Amniotic stem cell (primary cell): ENCODE measurements at regions not wholly inside any gene's neighbourhood (a gene's known extent, or its start where the extent isn't known, plus 50 kb on each side); places are given as distances from the start of the nearest gene placed in this dataset.

ENCODE experiments used
- DNase-seq: peaks from one replicate; lab custom pipeline; 2025; lab: John Stamatoyannopoulos, UW

- no peak for DNase-seq
These were observed 266.0 kb upstream of the PTGER4 start for GRCh38 chr5:40413743-40414142.

- DNase-seq, result no peak
These were observed 266.9 kb upstream of the PTGER4 start for GRCh38 chr5:40412771-40413170.

- DNase-seq, result no peak
These were observed 268.6 kb upstream of the PTGER4 start for GRCh38 chr5:40410964-40411635.

DNA sequence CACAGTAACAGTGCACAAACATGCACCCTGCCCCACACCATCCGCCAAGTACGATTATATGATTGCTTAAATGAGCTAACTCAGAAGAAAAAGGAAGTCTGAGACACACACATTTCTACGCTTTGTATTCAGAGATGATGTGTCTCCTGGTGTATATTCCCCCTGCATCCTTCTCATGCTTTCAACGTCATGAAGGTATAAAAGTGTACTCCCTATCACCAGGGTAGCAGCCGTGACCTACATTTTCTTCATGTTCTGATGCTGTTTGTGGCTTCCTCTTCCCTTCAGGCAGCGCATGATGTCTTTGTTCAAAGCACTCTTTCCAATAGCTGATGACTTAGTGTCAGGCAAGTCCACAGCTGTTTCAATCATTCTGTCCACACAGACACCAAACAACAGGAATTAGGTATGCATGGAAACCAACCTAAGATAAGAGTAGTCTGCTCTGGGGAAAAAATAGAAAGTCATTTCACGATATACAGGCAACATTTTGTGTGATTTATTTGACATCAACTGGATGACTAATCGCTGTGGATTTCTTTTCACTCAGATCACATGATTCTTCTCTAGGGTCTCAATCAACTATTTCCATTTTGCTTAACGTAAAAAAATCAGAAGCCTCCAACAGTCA is 269.4 kb upstream of the PTGER4 start:
- no peak for DNase-seq

GRCh38 chr5:40409601-40410000 is 270.1 kb upstream of the PTGER4 start:
- no peak for DNase-seq

GRCh38 chr5:40406741-40407211 is 272.9 kb upstream of the PTGER4 start:
- DNase-seq, result no peak

GRCh38 chr5:40405996-40406740 is 273.5 kb upstream of the PTGER4 start:
- DNase-seq, result no peak

DNA sequence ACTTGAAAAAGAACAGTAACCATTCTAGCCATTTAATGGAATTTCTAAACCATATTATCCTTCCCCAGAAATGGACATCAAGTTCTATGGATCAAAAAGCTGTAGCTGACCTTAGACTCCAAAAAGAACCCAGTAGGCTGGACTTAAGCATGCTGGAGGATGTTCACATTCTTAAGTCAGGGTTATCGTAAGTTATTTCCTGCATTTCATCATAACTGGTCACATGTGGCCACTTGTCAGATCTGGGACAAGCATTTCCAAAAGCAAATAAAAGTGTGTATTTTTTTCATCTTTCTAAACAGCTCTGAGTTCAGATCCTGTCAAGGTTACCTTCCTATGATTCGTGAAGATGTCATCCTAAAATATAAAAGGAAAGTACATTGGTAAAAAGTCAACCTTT is 274.5 kb upstream of the PTGER4 start:
- DNase-seq, result no peak

DNA sequence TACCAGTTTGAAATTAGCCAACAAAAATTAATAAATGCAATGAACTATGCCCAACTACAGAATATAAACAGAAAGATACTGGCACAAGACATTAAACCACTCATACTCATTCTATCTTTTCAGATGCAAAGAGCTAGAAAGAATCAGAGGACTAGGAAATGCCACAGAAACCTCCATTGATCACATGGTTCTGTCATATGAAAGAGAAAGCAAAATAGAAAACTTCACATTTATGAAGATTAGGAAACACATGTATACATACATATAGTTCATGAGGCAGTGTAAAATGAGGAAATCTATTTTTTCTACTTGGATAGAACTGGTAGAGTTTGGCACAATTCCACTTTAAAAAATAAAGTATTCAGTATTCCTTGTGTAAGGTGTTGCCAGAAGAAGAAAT is 275.1 kb upstream of the PTGER4 start:
- no peak for DNase-seq

- DNase-seq, result no peak
These were observed 277.7 kb upstream of the PTGER4 start for GRCh38 chr5:40402007-40402364.

DNA sequence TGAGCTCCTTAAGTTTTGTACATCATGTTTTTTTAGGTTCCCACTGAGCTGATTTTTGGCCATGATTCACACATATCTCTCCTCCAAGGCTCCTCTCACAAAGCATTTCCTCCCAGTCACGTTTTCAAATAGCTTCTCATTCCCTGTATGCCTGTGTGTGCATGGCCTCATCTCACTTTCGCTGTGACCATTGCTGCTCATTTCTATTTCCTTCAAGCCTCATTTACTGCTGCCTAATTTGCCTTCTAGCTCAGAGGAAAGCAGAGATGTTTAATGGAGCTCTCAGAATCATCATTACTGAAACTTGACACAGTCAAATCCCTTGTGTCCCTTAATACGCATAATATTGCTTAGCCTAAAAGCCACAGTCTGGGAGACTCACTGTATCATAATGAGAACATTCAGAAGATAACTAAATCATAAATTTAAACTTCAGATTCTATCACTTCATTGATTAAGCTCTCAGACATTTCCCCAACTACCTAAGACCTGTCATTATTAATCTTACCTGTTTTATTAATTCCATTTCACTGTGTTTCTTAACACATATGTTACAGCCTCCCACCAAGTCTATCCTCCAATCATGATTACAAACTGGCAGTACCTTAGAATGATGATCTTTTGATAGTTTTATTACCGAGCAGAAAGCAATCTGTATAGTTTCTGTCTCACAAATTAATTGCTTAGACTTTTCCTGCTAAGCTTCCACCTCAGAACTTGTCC is 278.3 kb upstream of the PTGER4 start:
- DNase-seq, result no peak

GRCh38 chr5:40400245-40400644 is 279.5 kb upstream of the PTGER4 start:
- no peak for DNase-seq

- no peak for DNase-seq
These were observed 280.4 kb upstream of the PTGER4 start for GRCh38 chr5:40399349-40399748.

GRCh38 chr5:40397976-40398375 is 281.7 kb upstream of the PTGER4 start:
- DNase-seq, result no peak

DNA sequence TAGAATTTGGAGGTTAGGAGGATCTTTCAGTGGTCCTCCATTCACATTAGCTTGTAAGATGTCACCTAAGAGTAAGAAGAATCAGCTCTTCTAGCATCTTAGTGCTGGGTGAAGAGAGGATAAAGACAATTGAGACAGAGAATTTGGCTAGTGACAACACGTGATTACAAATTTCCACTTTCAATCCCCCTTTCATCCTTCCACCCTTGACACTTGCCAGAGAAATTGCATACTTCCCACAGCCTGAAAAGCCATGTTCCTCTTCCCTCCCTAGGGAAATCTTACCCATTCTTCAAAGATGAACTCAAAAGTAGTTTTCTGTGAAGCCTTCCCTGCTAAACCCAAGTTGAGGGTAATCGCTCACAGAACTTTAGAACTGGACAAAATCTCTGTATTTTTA is 282.6 kb upstream of the PTGER4 start:
- DNase-seq, result no peak

- no peak for DNase-seq
These were observed 283.4 kb upstream of the PTGER4 start for GRCh38 chr5:40396317-40396716.

GRCh38 chr5:40395251-40395650 is 284.5 kb upstream of the PTGER4 start:
- DNase-seq, result no peak

- no peak for DNase-seq
These were observed 285.0 kb upstream of the PTGER4 start for GRCh38 chr5:40394698-40395097.

DNA sequence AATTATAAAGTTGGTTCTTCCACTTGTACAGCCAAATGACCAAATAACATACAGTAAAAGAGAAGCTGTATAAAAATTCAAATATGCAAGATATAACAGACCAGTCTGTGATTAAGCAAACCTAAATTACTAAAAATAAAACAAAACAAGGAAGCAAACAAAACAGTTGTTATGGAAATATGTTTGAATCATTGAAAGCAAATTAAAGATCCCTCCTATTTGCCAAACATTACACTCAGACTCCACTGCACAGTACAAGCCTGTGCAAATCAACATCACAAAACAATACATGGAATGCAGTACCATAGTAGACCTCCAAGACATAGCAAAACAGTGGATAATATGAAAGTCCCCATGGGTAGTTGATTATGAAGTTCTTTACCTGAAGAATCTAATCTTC is 288.1 kb upstream of the PTGER4 start:
- no peak for DNase-seq

DNA sequence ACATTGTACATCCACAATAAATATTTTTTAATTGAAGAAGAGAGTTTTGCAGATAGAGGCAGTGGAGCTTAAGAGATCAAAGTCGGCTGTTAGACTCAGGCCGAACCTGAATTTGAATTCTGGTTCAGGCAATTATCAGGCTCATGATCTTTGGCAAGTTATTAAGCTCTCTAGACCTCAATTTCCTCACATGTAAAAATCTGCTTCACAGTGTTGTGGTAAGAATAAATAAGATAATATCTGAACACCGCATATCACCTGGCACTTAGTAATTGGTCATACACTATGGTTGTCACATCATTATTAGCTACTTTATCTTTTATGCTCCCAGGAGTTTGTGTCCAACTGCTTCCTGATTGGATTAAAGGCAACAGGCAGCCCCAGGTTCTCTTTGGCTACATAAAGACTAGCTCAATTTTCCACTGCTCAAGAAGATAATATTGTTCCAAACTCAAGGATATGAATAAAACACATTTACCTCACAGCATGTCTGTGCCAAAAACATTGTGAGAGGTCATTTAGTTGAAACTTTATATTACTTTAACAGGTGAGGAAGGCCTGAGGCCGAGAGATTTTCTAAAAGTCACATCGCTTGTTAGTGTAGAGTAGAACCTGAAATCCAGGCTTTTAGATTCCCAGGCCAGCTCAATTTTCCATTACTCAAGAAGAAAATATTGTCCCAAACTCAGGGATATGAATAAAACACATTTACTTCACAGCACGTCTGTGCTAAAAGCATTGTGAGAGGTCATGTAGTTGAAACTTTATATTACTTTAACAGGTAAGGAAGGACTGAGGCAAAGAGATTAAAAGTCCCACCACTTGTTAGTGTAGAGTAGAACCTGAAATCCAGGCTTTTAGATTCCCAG is 289.2 kb upstream of the PTGER4 start:
- DNase-seq, result no peak

DNA sequence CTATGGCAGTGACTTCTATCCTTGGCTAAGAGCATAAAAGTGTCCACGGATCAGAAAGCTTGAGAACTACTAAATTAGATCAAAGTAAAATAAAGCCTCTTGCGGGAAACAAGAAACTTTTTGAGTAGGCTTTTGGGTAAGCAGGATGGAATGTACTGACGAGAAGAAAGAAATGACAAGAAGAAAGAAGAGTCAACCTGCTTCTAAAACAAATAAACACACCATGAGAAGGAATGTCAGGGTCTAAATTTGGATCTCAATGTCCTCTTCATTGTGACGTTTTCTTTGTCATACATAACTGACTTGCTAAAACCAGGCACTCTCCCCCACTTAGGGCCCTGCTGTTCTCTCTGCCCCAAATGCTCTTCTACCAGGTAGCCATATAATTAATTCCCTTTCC is 290.1 kb upstream of the PTGER4 start:
- no peak for DNase-seq

GRCh38 chr5:40386289-40386688 is 293.4 kb upstream of the PTGER4 start:
- DNase-seq, result no peak
